H9 (cell line): ENCODE measurements at regions not wholly inside any gene's neighbourhood (a gene's known extent, or its start where the extent isn't known, plus 50 kb on each side); places are given as distances from the start of the nearest gene placed in this dataset.

Experiments used
- DNase-seq: peaks from one replicate; pipeline ENCODE4 v3.0.0-alpha.2; 2017
- H2AFZ ChIP-seq: one replicate; pipeline ENCODE4 v1.6.1; 2013; ENCODE audit warnings: mild to moderate bottlenecking, low read length, control low read depth, moderate library complexity
- H2AK5ac ChIP-seq: 2 replicates; pipeline ENCODE4 v1.6.1; 2013; ENCODE audit warnings: low read length, control low read depth, mixed read lengths; ENCODE audit not compliant: insufficient read length
- H2BK120ac ChIP-seq: one replicate; pipeline ENCODE4 v1.6.1; 2013; ENCODE audit warnings: low read depth, mild to moderate bottlenecking, low read length, control low read depth, inconsistent platforms; ENCODE audit not compliant: poor library complexity, severe bottlenecking
- H2BK12ac ChIP-seq: 2 replicates; pipeline ENCODE4 v1.6.1; 2013; ENCODE audit warnings: low read length, control low read depth, mixed read lengths, low read depth; ENCODE audit not compliant: insufficient read length
- H2BK15ac ChIP-seq: 2 replicates; pipeline ENCODE4 v1.6.1; 2013; ENCODE audit warnings: low read depth, low read length, control low read depth
- H2BK20ac ChIP-seq: one replicate; pipeline ENCODE4 v1.6.1; 2013; ENCODE audit warnings: low read depth, mild to moderate bottlenecking, low read length, control low read depth, inconsistent platforms; ENCODE audit not compliant: poor library complexity, severe bottlenecking
- H2BK5ac ChIP-seq: 2 replicates; pipeline ENCODE4 v1.6.1; 2013; ENCODE audit warnings: low read length, control low read depth, mixed read lengths; ENCODE audit not compliant: insufficient read length
- H3K14ac ChIP-seq: 2 replicates; pipeline ENCODE4 v1.6.1; 2013; ENCODE audit warnings: low read length, control low read depth; ENCODE audit not compliant: insufficient read depth
- H3K18ac ChIP-seq: 2 replicates; pipeline ENCODE4 v1.6.1; 2013; ENCODE audit warnings: low read depth, mild to moderate bottlenecking, mixed read lengths, low read length, control low read depth; ENCODE audit not compliant: insufficient read length
- H3K23ac ChIP-seq: 2 replicates; pipeline ENCODE4 v1.6.1; 2013; ENCODE audit warnings: low read length, control low read depth, mixed read lengths, low read depth; ENCODE audit not compliant: insufficient read length
- H3K23me2 ChIP-seq: 2 replicates; pipeline ENCODE4 v1.6.1; 2013; ENCODE audit warnings: low read depth, mild to moderate bottlenecking, mixed read lengths, low read length, control low read depth; ENCODE audit not compliant: insufficient read length, poor library complexity, severe bottlenecking
- H3K27ac ChIP-seq: 2 replicates; pipeline ENCODE4 v1.5.1; 2013; ENCODE audit warnings: low read length, control low read depth, mixed read lengths, low read depth; ENCODE audit not compliant: insufficient read length
- H3K27me3 ChIP-seq: 2 replicates; pipeline ENCODE4 v1.6.1; 2013; ENCODE audit warnings: low read length, control low read depth, inconsistent platforms; ENCODE audit not compliant: insufficient read depth
- H3K4ac ChIP-seq: 2 replicates; pipeline ENCODE4 v1.6.1; 2013; ENCODE audit warnings: low read depth, mild to moderate bottlenecking, control low read depth, inconsistent platforms, low read length, moderate library complexity
- H3K4me1 ChIP-seq: 2 replicates; pipeline ENCODE4 v1.6.1; 2013; ENCODE audit warnings: low read length, control low read depth, inconsistent platforms; ENCODE audit not compliant: insufficient read depth
- H3K4me2 ChIP-seq: 2 replicates; pipeline ENCODE4 v1.6.1; 2013; ENCODE audit warnings: low read length, control low read depth, mixed read lengths; ENCODE audit not compliant: insufficient read length, insufficient read depth
- H3K56ac ChIP-seq: 2 replicates; pipeline ENCODE4 v1.6.1; 2013; ENCODE audit warnings: low read depth, mild to moderate bottlenecking, mixed read lengths, low read length, control low read depth; ENCODE audit not compliant: insufficient read length
- H3K79me1 ChIP-seq: 2 replicates; pipeline ENCODE4 v1.6.1; 2013; ENCODE audit warnings: low read depth, mild to moderate bottlenecking, moderate library complexity, low read length, control low read depth, inconsistent platforms; ENCODE audit not compliant: insufficient read depth, poor library complexity, severe bottlenecking
- H3K79me2 ChIP-seq: 2 replicates; pipeline ENCODE4 v1.6.1; 2013; ENCODE audit warnings: low read length, control low read depth, inconsistent platforms; ENCODE audit not compliant: insufficient read depth
- H3K9ac ChIP-seq: 2 replicates; pipeline ENCODE4 v1.6.1; 2013; ENCODE audit warnings: low read length, control low read depth, mixed read lengths; ENCODE audit not compliant: insufficient read length; ENCODE audit errors: extremely low read depth
- H3K9me3 ChIP-seq: one replicate; pipeline ENCODE4 v1.6.1; 2013; ENCODE audit warnings: low read depth, low read length, inconsistent platforms; ENCODE audit not compliant: control insufficient read depth
- H3T11ph ChIP-seq: one replicate; pipeline ENCODE4 v1.6.1; 2013; ENCODE audit warnings: mild to moderate bottlenecking, low read length, control low read depth, inconsistent platforms
- H4K20me1 ChIP-seq: one replicate; pipeline ENCODE4 v1.6.1; 2013; ENCODE audit not compliant: control insufficient read depth, insufficient read length, insufficient read depth
- H4K5ac ChIP-seq: 2 replicates; pipeline ENCODE4 v1.6.1; 2013; ENCODE audit warnings: low read depth, mild to moderate bottlenecking, mixed read lengths, low read length, control low read depth; ENCODE audit not compliant: insufficient read length
- H4K8ac ChIP-seq: replicated peaks from 2 replicates; pipeline ENCODE4 v1.6.1; 2013; ENCODE audit warnings: low read length, control low read depth, mixed read lengths, low read depth; ENCODE audit not compliant: insufficient read length
- H4K91ac ChIP-seq: 2 replicates; pipeline ENCODE4 v1.6.1; 2013; ENCODE audit warnings: low read depth, mild to moderate bottlenecking, moderate library complexity, mixed read lengths, low read length, control low read depth; ENCODE audit not compliant: insufficient read length
- H3K27ac Mint-ChIP-seq, 3 experiments: 2 replicates in 2 of 3; 3 replicates in 1 of 3; pipeline ENCODE4 v1.8.0; 2020 to 2021; ENCODE audit warnings: mixed read lengths in 3 of 3, mild to moderate bottlenecking in 1 of 3, moderate library complexity in 1 of 3
- H3K27me3 Mint-ChIP-seq: 2 replicates; pipeline ENCODE4 v1.8.0; 2021; ENCODE audit warnings: low read depth, mild to moderate bottlenecking, moderate library complexity, mixed read lengths
- H3K36me3 Mint-ChIP-seq, 3 experiments: 2 replicates in 2 of 3; 3 replicates in 1 of 3; pipeline ENCODE4 v1.8.0; 2020 to 2021; ENCODE audit warnings: low read depth in 3 of 3, mixed read lengths in 3 of 3; ENCODE audit not compliant: insufficient read depth in 1 of 3
- H3K4me1 Mint-ChIP-seq, 2 experiments: 2 replicates each; pipeline ENCODE4 v1.8.0; 2020; ENCODE audit warnings: mixed read lengths in 2 of 2
- H3K4me3 Mint-ChIP-seq, 2 experiments: 2 replicates in 1 of 2; 3 replicates in 1 of 2; pipeline ENCODE4 v1.8.0; 2020 to 2021; ENCODE audit warnings: mild to moderate bottlenecking in 2 of 2, mixed read lengths in 2 of 2, moderate library complexity in 1 of 2
- H3K9me3 Mint-ChIP-seq, 2 experiments: 2 replicates in 1 of 2; 3 replicates in 1 of 2; pipeline ENCODE4 v1.8.0; 2020; ENCODE audit warnings: mild to moderate bottlenecking in 2 of 2, mixed read lengths in 2 of 2, moderate library complexity in 1 of 2
- CTCF ChIP-seq: fragments of 200-600 bp; sonication (generic); conservative IDR thresholded peaks from 3 replicates; pipeline ENCODE4 v1.8.0; 2021; ENCODE audit warnings: antibody characterized with exemption, mild to moderate bottlenecking
- WGBS: extraction: QIAGEN DNeasy Blood & Tissue Kit; methylation state at CpG from one replicate; pipeline ENCODE4 v1.1.7; 2013; ENCODE audit warnings: missing lambda C conversion rate, low lambda C conversion rate, mixed read lengths; ENCODE audit not compliant: insufficient read length; ENCODE audit errors: extremely low coverage; 5-methylcytosine and 5-hydroxymethylcytosine counted together

- no CpG with 5 or more reads among the region's 4 CpGs for WGBS
- Histone ChIP-seq H3K14ac (no peak overlapping the region), H4K5ac (no peak overlapping the region), H4K20me1 (no peaks in the 10 kb centered on the region), H3K56ac (no peak overlapping the region), H2BK20ac (no peak overlapping the region), H2BK120ac (no peak overlapping the region), H3K79me1 (no peaks in the 10 kb centered on the region), H3K4me1 (no peaks in the 10 kb centered on the region), H3K4ac (no peak overlapping the region), H2BK5ac (no peak overlapping the region), H3K79me2 (no peaks in the 10 kb centered on the region), H2AFZ (no peak overlapping the region), H3K27ac (no peak overlapping the region), H2BK15ac (no peak overlapping the region), H3K9ac (no peak overlapping the region), H4K91ac (no peak overlapping the region), H3K18ac (no peak overlapping the region), H3T11ph (no peak overlapping the region), H3K27me3 (no peaks in the 10 kb centered on the region), H3K4me2 (no peak overlapping the region), H3K23me2 (no peaks in the 10 kb centered on the region), H3K9me3 (no peaks in the 10 kb centered on the region), H4K8ac (no peak overlapping the region), H2AK5ac (no peak overlapping the region), H2BK12ac (no peak overlapping the region), H3K23ac (no peak overlapping the region)
- no peak for DNase-seq
- peaks cover 0 to 2% (median 2%) of the 10 kb centered on the region in 3 experiments; a peak in 1 of 7 replicates for H3K36me3 Mint-ChIP-seq
- H3K27ac Mint-ChIP-seq: no peak overlapping the region; a peak in 1 of 7 replicates
- TF ChIP-seq CTCF: no peak
- H3K4me3 Mint-ChIP-seq: no peak overlapping the region
- H3K4me1 Mint-ChIP-seq: 0 out of 4 replicates have a peak, but pooled peaks cover 0 to under 1% of the 10 kb centered on the region in 2 experiments
- H3K27me3 Mint-ChIP-seq: no peaks in the 10 kb centered on the region; the same call in 1 of the 2 replicates
- peaks cover 35 to 42% of the 10 kb centered on the region in 2 experiments for H3K9me3 Mint-ChIP-seq
These were observed 166.9 kb upstream of the MID1 start for GRCh38 chrX:10787264-10787663.
